NCI-H226 (cell line): ENCODE measurements at regions not wholly inside any gene's neighbourhood (a gene's known extent, or its start where the extent isn't known, plus 50 kb on each side); places are given as distances from the start of the nearest gene placed in this dataset.
"Not testable (repeated sequence)": the region's sequence is repeated elsewhere in the genome, so short reads cannot be mapped to it uniquely, and the experiment has no call there.

ENCODE experiments used
- DNase-seq: peaks from one replicate; pipeline ENCODE4 v3.0.0-alpha.2; 2015

GRCh38 chr7:51869452-51869851 is 552.8 kb upstream of the COBL start:
- no peak for DNase-seq

GRCh38 chr7:51867117-51867516 is 550.5 kb upstream of the COBL start:
- DNase-seq = no peak

- DNase-seq = no peak
Observed at GRCh38 chr7:51860305-51860704, 543.7 kb upstream of the COBL start.

- no peak for DNase-seq
Observed at GRCh38 chr7:51850126-51850525, 533.5 kb upstream of the COBL start.

- DNase-seq = no peak
Observed at GRCh38 chr7:51847461-51848134, 531.0 kb upstream of the COBL start.

GRCh38 chr7:51839130-51839529 is 522.5 kb upstream of the COBL start:
- not testable (repeated sequence) for DNase-seq

GRCh38 chr7:51827631-51828030 is 511.0 kb upstream of the COBL start:
- DNase-seq = no peak

GRCh38 chr7:51824050-51824449 is 507.4 kb upstream of the COBL start:
- no peak for DNase-seq

GRCh38 chr7:51823437-51823836 is 506.8 kb upstream of the COBL start:
- DNase-seq = no peak

- no peak for DNase-seq
Observed at GRCh38 chr7:51817694-51818225, 501.2 kb upstream of the COBL start.

- not testable (repeated sequence) for DNase-seq
Observed at GRCh38 chr7:51805783-51806431, 489.3 kb upstream of the COBL start.

GRCh38 chr7:51802718-51803117 is 486.1 kb upstream of the COBL start:
- DNase-seq = no peak

- DNase-seq = no peak
Observed at GRCh38 chr7:51797371-51797770, 480.8 kb upstream of the COBL start.

GRCh38 chr7:51792796-51793195 is 476.2 kb upstream of the COBL start:
- no peak for DNase-seq

- no peak for DNase-seq
Observed at GRCh38 chr7:51789489-51789888, 472.9 kb upstream of the COBL start.

GRCh38 chr7:51786284-51786683 is 469.7 kb upstream of the COBL start:
- DNase-seq = no peak

- DNase-seq = no peak
Observed at GRCh38 chr7:51785876-51786275, 469.3 kb upstream of the COBL start.

- DNase-seq = no peak
Observed at GRCh38 chr7:51785171-51785570, 468.6 kb upstream of the COBL start.

GRCh38 chr7:51783241-51783640 is 466.6 kb upstream of the COBL start:
- no peak for DNase-seq

- no peak for DNase-seq
Observed at GRCh38 chr7:51778121-51778520, 461.5 kb upstream of the COBL start.

- no peak for DNase-seq
Observed at GRCh38 chr7:51774178-51774577, 457.6 kb upstream of the COBL start.

- DNase-seq = no peak
Observed at GRCh38 chr7:51772190-51772589, 455.6 kb upstream of the COBL start.

GRCh38 chr7:51764976-51765375 is 448.4 kb upstream of the COBL start:
- no peak for DNase-seq

GRCh38 chr7:51759985-51760384 is 443.4 kb upstream of the COBL start:
- DNase-seq = no peak

GRCh38 chr7:51757960-51758359 is 441.4 kb upstream of the COBL start:
- DNase-seq = no peak
